GM12878 (cell line): ENCODE measurements at regions not wholly inside any gene's neighbourhood (a gene's known extent, or its start where the extent isn't known, plus 50 kb on each side); places are given as distances from the start of the nearest gene placed in this dataset.

Experiments
- CBFB ChIP-seq: IDR thresholded peaks from 2 replicates; pipeline ENCODE4 v1.6.1; 2016; ENCODE audit warnings: antibody characterized with exemption, low read depth
- CEBPB ChIP-seq, 2 experiments: fragments of 150-350 bp in 1 of 2; IDR thresholded peaks; 2 replicates each; pipeline ENCODE4 v1.6.1; 2012 to 2014; ENCODE audit warnings: low read depth in 2 of 2, low read length in 2 of 2, borderline replicate concordance in 1 of 2, inconsistent platforms in 1 of 2
- CREM ChIP-seq: IDR thresholded peaks from 2 replicates; pipeline ENCODE4 v1.6.1; 2014; ENCODE audit warnings: antibody characterized with exemption, low read depth
- EED ChIP-seq: sonication (generic); IDR thresholded peaks from 2 replicates; pipeline ENCODE4 v1.6.1; 2016; ENCODE audit warnings: antibody characterized with exemption, low read depth
- EP300 ChIP-seq, 2 experiments: fragments of 150-350 bp in 1 of 2; IDR thresholded peaks; 2 replicates each; pipeline ENCODE4 v1.6.1; 2011 to 2012; ENCODE audit warnings: low read depth in 2 of 2, low read length in 2 of 2, borderline replicate concordance in 1 of 2, improper control_type of control experiment in 1 of 2, inconsistent platforms in 1 of 2; ENCODE audit not compliant: control insufficient read depth in 1 of 2
- ETV6 ChIP-seq, 2 experiments: fragments of 450-650 bp in 1 of 2; IDR thresholded peaks in 1 of 2; conservative IDR thresholded peaks in 1 of 2; 2 replicates each; pipeline ENCODE4 v1.6.1; 2014; ENCODE audit warnings: antibody characterized with exemption in 1 of 2, borderline replicate concordance in 1 of 2, low read depth in 1 of 2, mild to moderate bottlenecking in 1 of 2, moderate library complexity in 1 of 2
- FOS ChIP-seq: IDR thresholded peaks from 3 replicates; pipeline ENCODE4 v1.6.1; 2011; ENCODE audit warnings: borderline replicate concordance; ENCODE audit not compliant: insufficient read length; ENCODE audit errors: extremely low read depth
- FOXM1 ChIP-seq: IDR thresholded peaks from 2 replicates; pipeline ENCODE4 v1.6.1; 2012; ENCODE audit warnings: low read depth, mild to moderate bottlenecking, inconsistent platforms, low read length, moderate library complexity
- HDAC2 ChIP-seq: fragments of 200-600 bp; sonication (generic); IDR thresholded peaks from 2 replicates; pipeline ENCODE4 v1.6.1; 2017
- MTA3 ChIP-seq: IDR thresholded peaks from 2 replicates; pipeline ENCODE4 v1.6.1; 2012; ENCODE audit warnings: low read length, inconsistent platforms, borderline replicate concordance
- RCOR1 ChIP-seq: conservative IDR thresholded peaks from 2 replicates; pipeline ENCODE4 v1.6.1; 2012; ENCODE audit warnings: low read depth, low read length, improper control_type of control experiment
- TAF1 ChIP-seq: IDR thresholded peaks from 2 replicates; pipeline ENCODE4 v1.6.1; 2011; ENCODE audit warnings: mild to moderate bottlenecking, low read depth, low read length, borderline replicate concordance
- TCF7 ChIP-seq: IDR thresholded peaks from 2 replicates; pipeline ENCODE4 v1.6.1; 2014; ENCODE audit warnings: antibody characterized with exemption, borderline replicate concordance
- TF ChIP-seq, protein P1 (sequence below): IDR thresholded peaks from 2 replicates; pipeline ENCODE4 v1.6.1; 2012; ENCODE audit warnings: mild to moderate bottlenecking, low read depth, low read length
- TF ChIP-seq, protein P2 (sequence below): IDR thresholded peaks from 2 replicates; pipeline ENCODE4 v1.6.1; 2012; ENCODE audit warnings: low read length, inconsistent platforms
- TF ChIP-seq, protein P3 (sequence below): fragments of 450-650 bp; conservative IDR thresholded peaks from 2 replicates; pipeline ENCODE4 v1.6.1; 2017; ENCODE audit warnings: mild to moderate bottlenecking, moderate library complexity

DNA sequence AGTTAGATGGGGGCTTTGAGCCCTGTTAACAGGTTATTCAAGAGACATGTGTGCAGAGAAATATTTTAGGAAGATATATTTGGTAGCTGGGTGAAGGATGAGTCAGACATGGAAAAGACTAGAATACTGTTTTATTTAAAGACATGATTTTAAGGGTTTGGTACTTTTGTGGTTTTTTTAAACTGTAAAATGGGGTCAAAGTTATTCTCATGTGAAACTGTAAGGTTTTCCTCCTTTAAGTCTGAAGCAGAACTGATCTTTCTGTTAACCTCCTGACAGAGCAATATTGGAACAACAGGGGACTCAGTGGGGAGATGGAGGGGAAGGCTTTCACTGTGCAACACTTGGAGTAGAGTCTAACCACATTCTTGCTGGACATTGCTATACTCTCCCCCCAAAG lies 112.4 kb upstream of the LSM6 start (continued):
- TF ChIP-seq, protein P1, sequence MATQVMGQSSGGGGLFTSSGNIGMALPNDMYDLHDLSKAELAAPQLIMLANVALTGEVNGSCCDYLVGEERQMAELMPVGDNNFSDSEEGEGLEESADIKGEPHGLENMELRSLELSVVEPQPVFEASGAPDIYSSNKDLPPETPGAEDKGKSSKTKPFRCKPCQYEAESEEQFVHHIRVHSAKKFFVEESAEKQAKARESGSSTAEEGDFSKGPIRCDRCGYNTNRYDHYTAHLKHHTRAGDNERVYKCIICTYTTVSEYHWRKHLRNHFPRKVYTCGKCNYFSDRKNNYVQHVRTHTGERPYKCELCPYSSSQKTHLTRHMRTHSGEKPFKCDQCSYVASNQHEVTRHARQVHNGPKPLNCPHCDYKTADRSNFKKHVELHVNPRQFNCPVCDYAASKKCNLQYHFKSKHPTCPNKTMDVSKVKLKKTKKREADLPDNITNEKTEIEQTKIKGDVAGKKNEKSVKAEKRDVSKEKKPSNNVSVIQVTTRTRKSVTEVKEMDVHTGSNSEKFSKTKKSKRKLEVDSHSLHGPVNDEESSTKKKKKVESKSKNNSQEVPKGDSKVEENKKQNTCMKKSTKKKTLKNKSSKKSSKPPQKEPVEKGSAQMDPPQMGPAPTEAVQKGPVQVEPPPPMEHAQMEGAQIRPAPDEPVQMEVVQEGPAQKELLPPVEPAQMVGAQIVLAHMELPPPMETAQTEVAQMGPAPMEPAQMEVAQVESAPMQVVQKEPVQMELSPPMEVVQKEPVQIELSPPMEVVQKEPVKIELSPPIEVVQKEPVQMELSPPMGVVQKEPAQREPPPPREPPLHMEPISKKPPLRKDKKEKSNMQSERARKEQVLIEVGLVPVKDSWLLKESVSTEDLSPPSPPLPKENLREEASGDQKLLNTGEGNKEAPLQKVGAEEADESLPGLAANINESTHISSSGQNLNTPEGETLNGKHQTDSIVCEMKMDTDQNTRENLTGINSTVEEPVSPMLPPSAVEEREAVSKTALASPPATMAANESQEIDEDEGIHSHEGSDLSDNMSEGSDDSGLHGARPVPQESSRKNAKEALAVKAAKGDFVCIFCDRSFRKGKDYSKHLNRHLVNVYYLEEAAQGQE = no peak
- TF ChIP-seq TCF7 (no peak), FOXM1 (peak; percentile 83), CREM (peak; percentile 50; the same call in 1 of the 2 replicates), CEBPB (IDR thresholded peaks at IDR 0.05; ENCODE audit: borderline replicate concordance in 1 of 2, low read depth in 2 of 2, low read length in 2 of 2) (0 out of 4 replicates have a peak, but pooled peaks of 1 of the 2 experiments have one; percentile 59), CBFB (0 out of 2 replicates have a peak, but pooled peaks have one; percentile 34), RCOR1 (no peak), MTA3 (peak; percentile 84; the same call in 1 of the 2 replicates), EED (peak; percentile 58), EP300 (IDR thresholded peaks at IDR 0.05; ENCODE audit: borderline replicate concordance in 1 of 2, control insufficient read depth in 1 of 2, low read depth in 2 of 2, low read length in 2 of 2) (peak; percentile 24 to 55; a peak in 2 of 4 replicates), ETV6 (conservative IDR thresholded peaks at IDR 0.05 in 1 of 2, IDR thresholded peaks at IDR 0.05 in 1 of 2; ENCODE audit: borderline replicate concordance in 1 of 2, low read depth in 1 of 2) (peak in 1 of 2 experiments; percentile 32; a peak in 1 of 4 replicates), HDAC2 (no peak), TAF1 (no peak), FOS (no peak)
- TF ChIP-seq, protein P2, sequence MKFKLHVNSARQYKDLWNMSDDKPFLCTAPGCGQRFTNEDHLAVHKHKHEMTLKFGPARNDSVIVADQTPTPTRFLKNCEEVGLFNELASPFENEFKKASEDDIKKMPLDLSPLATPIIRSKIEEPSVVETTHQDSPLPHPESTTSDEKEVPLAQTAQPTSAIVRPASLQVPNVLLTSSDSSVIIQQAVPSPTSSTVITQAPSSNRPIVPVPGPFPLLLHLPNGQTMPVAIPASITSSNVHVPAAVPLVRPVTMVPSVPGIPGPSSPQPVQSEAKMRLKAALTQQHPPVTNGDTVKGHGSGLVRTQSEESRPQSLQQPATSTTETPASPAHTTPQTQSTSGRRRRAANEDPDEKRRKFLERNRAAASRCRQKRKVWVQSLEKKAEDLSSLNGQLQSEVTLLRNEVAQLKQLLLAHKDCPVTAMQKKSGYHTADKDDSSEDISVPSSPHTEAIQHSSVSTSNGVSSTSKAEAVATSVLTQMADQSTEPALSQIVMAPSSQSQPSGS = peak; percentile 91
- TF ChIP-seq, protein P3, sequence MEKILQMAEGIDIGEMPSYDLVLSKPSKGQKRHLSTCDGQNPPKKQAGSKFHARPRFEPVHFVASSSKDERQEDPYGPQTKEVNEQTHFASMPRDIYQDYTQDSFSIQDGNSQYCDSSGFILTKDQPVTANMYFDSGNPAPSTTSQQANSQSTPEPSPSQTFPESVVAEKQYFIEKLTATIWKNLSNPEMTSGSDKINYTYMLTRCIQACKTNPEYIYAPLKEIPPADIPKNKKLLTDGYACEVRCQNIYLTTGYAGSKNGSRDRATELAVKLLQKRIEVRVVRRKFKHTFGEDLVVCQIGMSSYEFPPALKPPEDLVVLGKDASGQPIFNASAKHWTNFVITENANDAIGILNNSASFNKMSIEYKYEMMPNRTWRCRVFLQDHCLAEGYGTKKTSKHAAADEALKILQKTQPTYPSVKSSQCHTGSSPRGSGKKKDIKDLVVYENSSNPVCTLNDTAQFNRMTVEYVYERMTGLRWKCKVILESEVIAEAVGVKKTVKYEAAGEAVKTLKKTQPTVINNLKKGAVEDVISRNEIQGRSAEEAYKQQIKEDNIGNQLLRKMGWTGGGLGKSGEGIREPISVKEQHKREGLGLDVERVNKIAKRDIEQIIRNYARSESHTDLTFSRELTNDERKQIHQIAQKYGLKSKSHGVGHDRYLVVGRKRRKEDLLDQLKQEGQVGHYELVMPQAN = no peak
